Loucy (cell line): ENCODE measurements at regions not wholly inside any gene's neighbourhood (a gene's known extent, or its start where the extent isn't known, plus 50 kb on each side); places are given as distances from the start of the nearest gene placed in this dataset.

ENCODE experiments used
- H2AFZ ChIP-seq: fragments of 200-600 bp; sonication (generic); 2 replicates; pipeline ENCODE4 v1.6.0; 2016; ENCODE audit warnings: antibody characterized with exemption, mild to moderate bottlenecking, low read length, moderate library complexity
- H3F3A ChIP-seq: fragments of 200-600 bp; 2 replicates; pipeline ENCODE4 v1.6.0; 2016; ENCODE audit warnings: antibody characterized with exemption, low read depth, mild to moderate bottlenecking
- H3K27me3 ChIP-seq: fragments of 200-600 bp; sonication (generic); 2 replicates; pipeline ENCODE4 v1.6.1; 2014; ENCODE audit warnings: low read length, mild to moderate bottlenecking; ENCODE audit not compliant: insufficient read depth, poor library complexity, severe bottlenecking
- H3K36me3 ChIP-seq: fragments of 200-600 bp; sonication (generic); 2 replicates; pipeline ENCODE4 v1.6.1; 2016; ENCODE audit warnings: low read length; ENCODE audit not compliant: insufficient read depth
- H3K4me1 ChIP-seq: fragments of 200-600 bp; sonication (generic); 2 replicates; pipeline ENCODE4 v1.5.1; 2014; ENCODE audit warnings: low read length, mild to moderate bottlenecking; ENCODE audit not compliant: insufficient read depth, poor library complexity, severe bottlenecking
- H3K4me2 ChIP-seq: fragments of 200-600 bp; sonication (generic); 2 replicates; pipeline ENCODE4 v1.6.0; 2014; ENCODE audit warnings: antibody characterized with exemption, low read length, low read depth, mild to moderate bottlenecking; ENCODE audit not compliant: poor library complexity, severe bottlenecking
- H3K4me3 ChIP-seq: fragments of 200-600 bp; sonication (generic); 2 replicates; pipeline ENCODE4 v1.5.1; 2014; ENCODE audit warnings: low read length, mild to moderate bottlenecking, mixed read lengths; ENCODE audit not compliant: poor library complexity, severe bottlenecking
- H3K79me2 ChIP-seq: fragments of 200-600 bp; sonication (generic); 2 replicates; pipeline ENCODE4 v1.6.1; 2014; ENCODE audit warnings: low read length; ENCODE audit not compliant: insufficient read depth
- H3K9ac ChIP-seq: fragments of 200-600 bp; sonication (generic); 2 replicates; pipeline ENCODE4 v1.6.0; 2014; ENCODE audit warnings: mild to moderate bottlenecking, low read depth, low read length, moderate library complexity; ENCODE audit not compliant: poor library complexity, severe bottlenecking
- H3K9me2 ChIP-seq: fragments of 200-600 bp; sonication (generic); replicated peaks from 2 replicates; pipeline ENCODE4 v1.6.1; 2016; ENCODE audit warnings: low read depth, low read length, mixed read lengths
- H3K9me3 ChIP-seq: fragments of 200-600 bp; sonication (generic); 2 replicates; pipeline ENCODE4 v1.6.1; 2014; ENCODE audit warnings: mild to moderate bottlenecking, antibody characterized with exemption, low read length, low read depth; ENCODE audit not compliant: insufficient read depth
- H4K20me1 ChIP-seq: fragments of 200-600 bp; sonication (generic); 2 replicates; pipeline ENCODE4 v1.6.0; 2014; ENCODE audit warnings: antibody characterized with exemption, low read length, mild to moderate bottlenecking; ENCODE audit not compliant: insufficient read depth, poor library complexity, severe bottlenecking
- EZH2phosphoT487 ChIP-seq: fragments of 200-600 bp; IDR thresholded peaks from 2 replicates; pipeline ENCODE4 v1.6.1; 2018; ENCODE audit warnings: antibody characterized with exemption, mild to moderate bottlenecking, moderate library complexity, borderline replicate concordance
- TF ChIP-seq, protein P1 (sequence below): fragments of 200-600 bp; sonication (generic); conservative IDR thresholded peaks from 2 replicates; pipeline ENCODE4 v1.5.1; 2014; ENCODE audit warnings: mild to moderate bottlenecking, antibody characterized with exemption, low read length

DNA sequence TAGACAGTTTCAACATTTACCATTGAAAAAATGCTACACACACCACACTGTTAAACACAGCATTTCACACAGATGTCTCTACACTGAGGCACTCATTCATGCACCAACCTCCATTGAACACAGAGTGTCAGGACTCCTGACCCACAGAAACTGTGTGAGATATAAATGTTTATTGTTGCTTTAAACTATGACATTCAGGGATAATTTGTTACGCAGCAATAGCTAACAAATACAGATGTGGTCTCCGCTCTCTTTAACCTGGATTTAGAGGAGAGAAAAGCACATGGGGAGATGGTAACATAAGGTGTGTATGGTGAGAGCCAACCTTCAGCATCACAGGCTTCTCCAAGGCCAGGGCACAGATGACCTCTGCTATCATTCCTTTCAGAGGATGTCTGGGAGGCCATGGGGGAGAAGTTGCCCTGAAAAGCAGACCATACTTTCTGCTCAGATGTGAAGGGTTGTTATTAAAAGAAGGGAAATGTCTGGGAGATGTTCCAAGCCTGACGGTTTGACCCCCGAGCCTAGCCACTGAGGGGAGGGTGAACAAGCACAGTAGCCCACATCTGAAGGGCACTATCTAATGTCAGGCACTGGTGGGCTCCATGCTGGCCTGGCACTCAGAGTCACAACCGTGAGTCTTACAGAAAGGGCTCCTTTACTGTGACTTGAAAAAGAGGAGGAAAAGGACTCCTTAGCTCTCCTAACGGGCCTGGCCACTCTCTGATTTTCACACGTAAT is 284.5 kb upstream of the TLE3 start:
- TF ChIP-seq, protein P1, sequence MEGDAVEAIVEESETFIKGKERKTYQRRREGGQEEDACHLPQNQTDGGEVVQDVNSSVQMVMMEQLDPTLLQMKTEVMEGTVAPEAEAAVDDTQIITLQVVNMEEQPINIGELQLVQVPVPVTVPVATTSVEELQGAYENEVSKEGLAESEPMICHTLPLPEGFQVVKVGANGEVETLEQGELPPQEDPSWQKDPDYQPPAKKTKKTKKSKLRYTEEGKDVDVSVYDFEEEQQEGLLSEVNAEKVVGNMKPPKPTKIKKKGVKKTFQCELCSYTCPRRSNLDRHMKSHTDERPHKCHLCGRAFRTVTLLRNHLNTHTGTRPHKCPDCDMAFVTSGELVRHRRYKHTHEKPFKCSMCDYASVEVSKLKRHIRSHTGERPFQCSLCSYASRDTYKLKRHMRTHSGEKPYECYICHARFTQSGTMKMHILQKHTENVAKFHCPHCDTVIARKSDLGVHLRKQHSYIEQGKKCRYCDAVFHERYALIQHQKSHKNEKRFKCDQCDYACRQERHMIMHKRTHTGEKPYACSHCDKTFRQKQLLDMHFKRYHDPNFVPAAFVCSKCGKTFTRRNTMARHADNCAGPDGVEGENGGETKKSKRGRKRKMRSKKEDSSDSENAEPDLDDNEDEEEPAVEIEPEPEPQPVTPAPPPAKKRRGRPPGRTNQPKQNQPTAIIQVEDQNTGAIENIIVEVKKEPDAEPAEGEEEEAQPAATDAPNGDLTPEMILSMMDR = no peak
- no peak for TF ChIP-seq EZH2phosphoT487
- H3F3A ChIP-seq = no peaks in the 10 kb centered on the region
- no peak overlapping the region for H3K4me2 ChIP-seq
- H2AFZ ChIP-seq = no peak overlapping the region
- H3K9me2 ChIP-seq = no peaks in the 10 kb centered on the region
- H3K4me3 ChIP-seq = no peak overlapping the region
- no peaks in the 10 kb centered on the region for H3K27me3 ChIP-seq
- no peaks in the 10 kb centered on the region for H3K36me3 ChIP-seq
- H3K4me1 ChIP-seq = peaks cover 11% of the 10 kb centered on the region
- no peak overlapping the region for H3K9ac ChIP-seq
- no peaks in the 10 kb centered on the region for H3K79me2 ChIP-seq
- no peaks in the 10 kb centered on the region for H3K9me3 ChIP-seq
- H4K20me1 ChIP-seq = no peaks in the 10 kb centered on the region

DNA sequence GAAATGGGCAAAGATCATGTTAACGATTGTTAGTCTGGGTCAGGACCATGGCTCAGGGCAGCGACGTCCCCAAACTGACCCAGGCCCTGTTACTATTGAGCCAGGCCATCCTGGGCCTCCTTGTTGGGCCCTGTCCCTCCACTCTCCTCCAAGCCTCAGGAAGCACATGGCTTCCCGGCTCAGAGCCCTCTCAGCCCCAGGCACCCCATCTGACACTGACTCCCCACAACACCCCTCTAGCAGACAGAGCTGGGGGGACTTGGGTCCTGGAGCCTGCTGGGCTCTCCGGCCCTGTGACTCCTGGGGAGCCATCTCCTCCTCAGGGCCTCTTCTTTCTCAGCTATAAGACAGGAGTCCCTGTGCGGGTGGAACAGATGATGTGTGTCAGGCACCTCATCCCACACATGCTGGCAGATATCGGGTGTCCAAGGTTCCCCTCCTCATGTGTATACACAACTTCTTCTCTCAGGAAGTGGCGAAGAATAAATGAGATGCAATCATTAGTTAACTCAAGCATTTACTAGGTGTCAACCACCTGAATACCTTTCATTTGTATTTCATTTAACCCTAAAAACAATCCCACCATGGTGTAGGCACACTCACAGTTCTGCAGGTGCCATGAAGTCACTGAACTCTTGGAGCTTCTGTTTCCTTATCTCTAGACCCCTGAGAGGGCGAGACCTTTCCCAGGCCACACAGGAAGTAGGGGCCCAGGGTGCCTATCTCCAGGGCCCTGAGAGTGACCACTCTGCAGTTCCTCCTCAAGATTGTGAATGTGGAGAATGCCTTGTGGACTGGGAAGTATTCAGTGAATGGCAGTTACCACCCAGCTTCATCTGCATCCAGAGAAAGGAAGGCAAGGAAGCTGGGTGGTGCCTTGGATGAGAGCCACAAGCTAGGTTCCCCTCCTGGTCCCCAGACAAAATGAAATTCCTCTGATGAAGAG is 282.5 kb upstream of the TLE3 start:
- H3K9me3 ChIP-seq = no peaks in the 10 kb centered on the region
- H3K4me2 ChIP-seq = no peak overlapping the region
- H3K9me2 ChIP-seq = no peaks in the 10 kb centered on the region
- H2AFZ ChIP-seq = no peak overlapping the region
- H3K36me3 ChIP-seq = no peaks in the 10 kb centered on the region
- no peaks in the 10 kb centered on the region for H3F3A ChIP-seq
- H3K9ac ChIP-seq = no peak overlapping the region
- H3K79me2 ChIP-seq = no peaks in the 10 kb centered on the region
- H3K27me3 ChIP-seq = no peaks in the 10 kb centered on the region
- TF ChIP-seq, protein P1 = no peak
- no peak for TF ChIP-seq EZH2phosphoT487
- peaks cover 11% of the 10 kb centered on the region for H3K4me1 ChIP-seq
- H3K4me3 ChIP-seq = no peak overlapping the region
- H4K20me1 ChIP-seq = no peaks in the 10 kb centered on the region

DNA sequence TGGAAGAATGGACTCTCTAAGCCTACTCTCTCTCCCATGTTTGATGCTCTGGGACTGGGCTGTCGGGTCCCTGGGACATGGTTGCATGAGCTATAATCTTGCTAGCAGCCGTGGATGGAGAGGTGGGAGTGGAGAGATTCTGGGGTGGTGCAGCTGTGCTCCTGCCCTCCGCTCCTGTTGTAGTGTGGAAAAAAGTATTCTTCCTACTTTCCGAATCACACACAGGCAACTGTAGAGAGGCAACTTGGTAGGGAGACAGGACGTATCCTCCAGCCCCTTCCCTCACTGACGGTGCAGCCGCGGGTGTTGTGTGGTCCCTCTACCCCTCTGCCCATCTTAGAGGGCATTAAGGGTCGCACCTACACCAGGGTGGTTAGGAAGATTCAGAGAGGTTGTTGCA is 281.4 kb upstream of the TLE3 start:
- no peaks in the 10 kb centered on the region for H4K20me1 ChIP-seq

More for the DNA sequence above, 281.4 kb upstream of the TLE3 start:
- Histone ChIP-seq H3K9ac (no peak overlapping the region), H3K36me3 (no peaks in the 10 kb centered on the region), H3K4me1 (peaks cover 11% of the 10 kb centered on the region), H3K4me2 (no peak overlapping the region), H3K4me3 (no peak overlapping the region), H2AFZ (no peak overlapping the region), H3K79me2 (no peaks in the 10 kb centered on the region), H3K9me3 (no peaks in the 10 kb centered on the region), H3K27me3 (no peaks in the 10 kb centered on the region), H3K9me2 (no peaks in the 10 kb centered on the region), H3F3A (no peaks in the 10 kb centered on the region)
- TF ChIP-seq EZH2phosphoT487 = no peak
- TF ChIP-seq, protein P1 = no peak
